ENCODE measurements at regions not wholly inside any gene's neighbourhood (a gene's known extent, or its start where the extent isn't known, plus 50 kb on each side); places are given as distances from the start of the nearest gene placed in this dataset.

- TF ChIP-seq PBX3 (CRISPR knock-in tag; IDR thresholded peaks at IDR 0.05; ENCODE audit: borderline replicate concordance): no peak
- TF ChIP-seq HOXA9 (CRISPR knock-in tag; IDR thresholded peaks at IDR 0.05; ENCODE audit: borderline replicate concordance): no peak
- no peak for TF ChIP-seq ZNF776 (CRISPR knock-in tag; IDR thresholded peaks at IDR 0.05)
- TF ChIP-seq KLF6 (CRISPR knock-in tag; IDR thresholded peaks at IDR 0.05): no peak
- TF ChIP-seq PAX8 (CRISPR knock-in tag; IDR thresholded peaks at IDR 0.05; ENCODE audit: borderline replicate concordance): no peak
- no peak for TF ChIP-seq SP2 (CRISPR knock-in tag; IDR thresholded peaks at IDR 0.05)
- TF ChIP-seq KLF12 (CRISPR knock-in tag; IDR thresholded peaks at IDR 0.05; ENCODE audit: borderline replicate concordance): no peak
- no peak for TF ChIP-seq SOX13 (IDR thresholded peaks at IDR 0.05)
- TF ChIP-seq SOX13 (CRISPR knock-in tag; conservative IDR thresholded peaks at IDR 0.05 in 1 of 2, IDR thresholded peaks at IDR 0.05 in 1 of 2): peak in 1 of 2 experiments; percentile 82; a peak in 2 of 4 replicates
- TF ChIP-seq ZSCAN5A (CRISPR knock-in tag; IDR thresholded peaks at IDR 0.05; ENCODE audit: borderline replicate concordance): no peak
- 0 out of 2 replicates have a peak, but pooled peaks have one; percentile 59 for TF ChIP-seq JUN (CRISPR knock-in tag; IDR thresholded peaks at IDR 0.05)
- no peak for TF ChIP-seq NFRKB (IDR thresholded peaks at IDR 0.05)
- TF ChIP-seq BCL3 (CRISPR knock-in tag; IDR thresholded peaks at IDR 0.05): no peak
- TF ChIP-seq GATAD1 (CRISPR knock-in tag; IDR thresholded peaks at IDR 0.05): no peak
- TF ChIP-seq ZNF12 (CRISPR knock-in tag; IDR thresholded peaks at IDR 0.05): no peak
- TF ChIP-seq MAF1 (CRISPR knock-in tag; IDR thresholded peaks at IDR 0.05; ENCODE audit: borderline replicate concordance): no peak
- no peak for TF ChIP-seq TIGD3 (CRISPR knock-in tag; IDR thresholded peaks at IDR 0.05; ENCODE audit: borderline replicate concordance)
- 0 out of 2 replicates have a peak, but pooled peaks have one; percentile 15 for TF ChIP-seq ZNF574 (CRISPR knock-in tag; IDR thresholded peaks at IDR 0.05)
- TF ChIP-seq ZNF331 (CRISPR knock-in tag; IDR thresholded peaks at IDR 0.05): peak; percentile 80; the same call in 1 of the 2 replicates
- no peak for TF ChIP-seq ZNF674 (CRISPR knock-in tag; IDR thresholded peaks at IDR 0.05; ENCODE audit: low read depth)
- TF ChIP-seq ZNF558 (CRISPR knock-in tag; IDR thresholded peaks at IDR 0.05; ENCODE audit: borderline replicate concordance): no peak
- TF ChIP-seq PCBP1 (IDR thresholded peaks at IDR 0.05; ENCODE audit: borderline replicate concordance, low read depth, low read length): no peak
- TF ChIP-seq XBP1 (CRISPR knock-in tag; IDR thresholded peaks at IDR 0.05): no peak
- TF ChIP-seq SUZ12 (IDR thresholded peaks at IDR 0.05; ENCODE audit: low read depth, low read length): no peak
These were observed 137.1 kb downstream of the ZNF518B start (continued) for GRCh38 chr4:10320130-10320529.
